Mesothelial cell of epicardium (in vitro differentiated cells): ENCODE measurements at regions not wholly inside any gene's neighbourhood (a gene's known extent, or its start where the extent isn't known, plus 50 kb on each side); places are given as distances from the start of the nearest gene placed in this dataset.

Source experiments
- DNase-seq, 2 experiments: peaks; one replicate each; pipeline ENCODE4 v3.0.0; 2021; ENCODE audit warnings: low spot score in 2 of 2; ENCODE audit not compliant: unreplicated experiment in 2 of 2
- H3K27ac Mint-ChIP-seq: 2 replicates; pipeline ENCODE4 v1.8.0; 2021; ENCODE audit warnings: mixed read lengths
- H3K27me3 Mint-ChIP-seq: 2 replicates; pipeline ENCODE4 v1.8.0; 2021; ENCODE audit warnings: low read depth, mixed read lengths
- H3K36me3 Mint-ChIP-seq: 2 replicates; pipeline ENCODE4 v1.8.0; 2021; ENCODE audit warnings: mixed read lengths
- H3K4me1 Mint-ChIP-seq: 2 replicates; pipeline ENCODE4 v1.8.0; 2021; ENCODE audit warnings: mixed read lengths
- H3K4me3 Mint-ChIP-seq: 2 replicates; pipeline ENCODE4 v1.8.0; 2021; ENCODE audit warnings: mild to moderate bottlenecking, moderate library complexity, mixed read lengths
- H3K9me3 Mint-ChIP-seq: 2 replicates; pipeline ENCODE4 v1.8.0; 2021; ENCODE audit warnings: mixed read lengths
- CTCF ChIP-seq: fragments of 200-600 bp; sonication (generic); IDR thresholded peaks from one replicate; pipeline ENCODE4 v1.5.0; 2021; ENCODE audit warnings: antibody characterized with exemption; ENCODE audit not compliant: unreplicated experiment

GRCh38 chr5:68440245-68440644, 224.7 kb downstream of the PIK3R1 start:
- no peaks in the 10 kb centered on the region for H3K27me3 Mint-ChIP-seq
- no peak for TF ChIP-seq CTCF
- no peak for DNase-seq
- H3K27ac Mint-ChIP-seq = no peak overlapping the region
- no peak overlapping the region for H3K4me3 Mint-ChIP-seq
- no peaks in the 10 kb centered on the region for H3K36me3 Mint-ChIP-seq
- peaks cover 44% of the 10 kb centered on the region for H3K4me1 Mint-ChIP-seq
- H3K9me3 Mint-ChIP-seq = peaks cover 5% of the 10 kb centered on the region

- H3K36me3 Mint-ChIP-seq = no peaks in the 10 kb centered on the region
- no peak overlapping the region for H3K4me3 Mint-ChIP-seq
- H3K4me1 Mint-ChIP-seq = peaks cover 46% of the 10 kb centered on the region
- H3K27ac Mint-ChIP-seq = no peak overlapping the region
- H3K9me3 Mint-ChIP-seq = peaks cover 5% of the 10 kb centered on the region
- no peaks in the 10 kb centered on the region for H3K27me3 Mint-ChIP-seq
- TF ChIP-seq CTCF = no peak
- no peak for DNase-seq
These were observed 225.1 kb downstream of the PIK3R1 start for GRCh38 chr5:68440651-68441050.

DNA sequence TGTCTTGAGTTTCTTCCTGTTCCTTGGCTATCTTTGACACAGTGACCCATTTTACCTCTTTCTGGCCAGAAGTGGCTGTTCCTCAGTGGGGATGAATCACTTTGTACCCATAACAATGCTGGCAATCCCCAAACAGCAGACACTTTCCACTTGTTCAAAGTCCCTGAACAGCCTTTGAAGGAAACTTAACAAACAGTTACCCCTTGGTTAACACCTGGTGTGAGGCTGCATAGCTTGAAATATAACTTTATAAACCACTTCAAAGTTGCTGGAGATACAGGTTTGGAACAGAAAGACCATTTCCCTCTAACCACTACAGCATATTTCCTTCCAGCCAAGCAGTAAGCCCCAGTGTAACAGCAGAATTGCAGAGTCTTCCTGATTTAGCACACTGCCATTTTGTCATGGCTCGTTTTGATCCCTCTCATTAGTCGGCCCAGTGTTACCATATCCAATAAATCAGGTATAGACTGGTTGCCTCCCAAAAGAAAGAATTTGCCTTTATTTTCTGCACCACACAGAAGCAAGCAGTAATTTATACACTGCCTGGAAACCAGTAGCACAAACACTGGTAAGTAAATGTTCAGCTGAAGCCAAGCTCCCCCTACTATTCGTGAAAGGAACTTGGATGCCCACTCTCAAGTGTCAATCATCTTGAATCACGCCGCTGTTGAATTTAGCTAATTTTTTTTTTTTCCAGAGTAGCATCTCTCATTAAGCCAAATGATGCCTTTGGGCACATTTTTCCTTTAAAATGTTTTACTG, 225.9 kb downstream of the PIK3R1 start:
- no peak for DNase-seq
- Mint-ChIP-seq H3K9me3 (peaks cover 5% of the 10 kb centered on the region), H3K4me3 (no peak overlapping the region), H3K27ac (peak overlapping the region; percentile 34), H3K36me3 (no peaks in the 10 kb centered on the region), H3K27me3 (no peaks in the 10 kb centered on the region), H3K4me1 (peaks cover 51% of the 10 kb centered on the region)
- no peak for TF ChIP-seq CTCF

GRCh38 chr5:68443091-68443490, 227.5 kb downstream of the PIK3R1 start:
- Mint-ChIP-seq H3K27ac (no peak overlapping the region), H3K27me3 (no peaks in the 10 kb centered on the region), H3K36me3 (no peaks in the 10 kb centered on the region), H3K9me3 (peaks cover 5% of the 10 kb centered on the region), H3K4me3 (no peak overlapping the region), H3K4me1 (peaks cover 64% of the 10 kb centered on the region)
- no peak for DNase-seq
- TF ChIP-seq CTCF = no peak

GRCh38 chr5:68444048-68444447, 228.5 kb downstream of the PIK3R1 start:
- no peaks in the 10 kb centered on the region for H3K36me3 Mint-ChIP-seq
- peaks cover 64% of the 10 kb centered on the region for H3K4me1 Mint-ChIP-seq
- DNase-seq = no peak
- peak overlapping the region; percentile 80 for H3K27ac Mint-ChIP-seq
- H3K27me3 Mint-ChIP-seq = no peaks in the 10 kb centered on the region
- H3K9me3 Mint-ChIP-seq = peaks cover 5% of the 10 kb centered on the region
- H3K4me3 Mint-ChIP-seq = no peak overlapping the region
- TF ChIP-seq CTCF = no peak
